Transverse colon (tissue), 4 donors: ENCODE measurements at regions not wholly inside any gene's neighbourhood (a gene's known extent, or its start where the extent isn't known, plus 50 kb on each side); places are given as distances from the start of the nearest gene placed in this dataset.

ENCODE experiments used
- CTCF ChIP-seq, 5 experiments: fragments of 200-600 bp in 3 of 5; fragments of 450-650 bp in 2 of 5; sonication (generic) in 3 of 5; IDR thresholded peaks; 1 replicate in 2 of 5; 2 replicates in 3 of 5; pipeline ENCODE4 v1.5.1; 2016 to 2017; ENCODE audit warnings: antibody characterized with exemption in 5 of 5, inconsistent platforms in 3 of 5, mild to moderate bottlenecking in 2 of 5, moderate library complexity in 1 of 5
- EP300 ChIP-seq: sonication (generic); formaldehyde crosslinking; IDR thresholded peaks from one replicate; pipeline ENCODE4 v1.6.1; 2017; ENCODE audit warnings: antibody characterized with exemption, low read depth
- POLR2A ChIP-seq: fragments of 450-650 bp; IDR thresholded peaks from one replicate; pipeline ENCODE4 v1.6.1; 2016; ENCODE audit warnings: antibody characterized with exemption, mild to moderate bottlenecking, moderate library complexity
- POLR2AphosphoS5 ChIP-seq, 3 donors: sonication (generic); formaldehyde crosslinking; IDR thresholded peaks; one replicate each; pipeline ENCODE4 v1.6.1; 2016; ENCODE audit warnings: antibody characterized with exemption in 3 of 3

DNA sequence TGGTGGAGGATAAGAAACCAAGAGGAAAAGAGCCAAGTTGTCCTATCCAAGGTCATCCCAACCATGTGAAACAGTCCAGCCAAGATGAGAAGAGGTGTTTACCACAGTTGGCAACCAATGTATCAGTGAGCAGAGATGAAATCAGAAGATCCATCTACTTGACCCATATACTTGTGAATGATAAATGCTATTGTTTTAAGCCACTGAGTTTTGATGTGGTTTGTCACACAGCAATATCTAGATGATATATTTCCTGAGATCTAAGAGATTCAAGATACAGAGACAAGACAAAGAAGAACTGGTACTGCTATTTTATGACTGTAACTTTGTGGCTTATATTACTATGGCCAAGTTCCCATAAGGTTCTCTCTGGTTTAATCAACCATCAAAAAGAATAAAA is 721.2 kb downstream of the MAFB start:
- TF ChIP-seq CTCF (IDR thresholded peaks at IDR 0.05): no peak
- TF ChIP-seq POLR2AphosphoS5 (IDR thresholded peaks at IDR 0.05): no peak
- no peak for TF ChIP-seq EP300
- no peak for TF ChIP-seq POLR2A
